ENCODE measurements at regions not wholly inside any gene's neighbourhood (a gene's known extent, or its start where the extent isn't known, plus 50 kb on each side); places are given as distances from the start of the nearest gene placed in this dataset.

DNA sequence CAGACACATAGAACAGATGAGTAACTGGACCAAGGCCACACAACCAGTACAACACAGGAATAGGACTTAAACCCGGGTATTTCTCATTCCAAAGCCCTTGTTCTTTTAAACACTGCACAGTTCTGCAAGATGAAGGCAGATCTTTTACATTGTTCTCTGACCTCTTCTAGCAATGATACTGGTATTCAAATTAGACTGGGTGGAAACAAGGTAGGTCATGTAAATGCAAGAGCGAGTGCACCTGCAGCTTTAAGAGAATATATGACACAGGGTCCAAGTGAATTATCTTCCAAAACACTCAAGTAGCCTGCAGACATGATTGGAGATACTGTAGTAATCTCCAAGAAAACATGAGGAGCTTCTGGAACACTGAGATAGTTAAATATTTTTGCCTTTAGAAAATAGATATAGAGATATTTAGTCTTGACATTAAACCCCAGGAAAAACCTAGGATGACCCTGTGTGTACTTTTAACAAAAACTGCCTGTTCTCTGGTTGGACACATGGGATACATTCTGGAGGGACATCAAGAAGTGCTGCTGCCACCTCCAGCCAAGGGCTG lies 130.6 kb upstream of the EPB41L4A start (continued):
- TF ChIP-seq, protein P1, sequence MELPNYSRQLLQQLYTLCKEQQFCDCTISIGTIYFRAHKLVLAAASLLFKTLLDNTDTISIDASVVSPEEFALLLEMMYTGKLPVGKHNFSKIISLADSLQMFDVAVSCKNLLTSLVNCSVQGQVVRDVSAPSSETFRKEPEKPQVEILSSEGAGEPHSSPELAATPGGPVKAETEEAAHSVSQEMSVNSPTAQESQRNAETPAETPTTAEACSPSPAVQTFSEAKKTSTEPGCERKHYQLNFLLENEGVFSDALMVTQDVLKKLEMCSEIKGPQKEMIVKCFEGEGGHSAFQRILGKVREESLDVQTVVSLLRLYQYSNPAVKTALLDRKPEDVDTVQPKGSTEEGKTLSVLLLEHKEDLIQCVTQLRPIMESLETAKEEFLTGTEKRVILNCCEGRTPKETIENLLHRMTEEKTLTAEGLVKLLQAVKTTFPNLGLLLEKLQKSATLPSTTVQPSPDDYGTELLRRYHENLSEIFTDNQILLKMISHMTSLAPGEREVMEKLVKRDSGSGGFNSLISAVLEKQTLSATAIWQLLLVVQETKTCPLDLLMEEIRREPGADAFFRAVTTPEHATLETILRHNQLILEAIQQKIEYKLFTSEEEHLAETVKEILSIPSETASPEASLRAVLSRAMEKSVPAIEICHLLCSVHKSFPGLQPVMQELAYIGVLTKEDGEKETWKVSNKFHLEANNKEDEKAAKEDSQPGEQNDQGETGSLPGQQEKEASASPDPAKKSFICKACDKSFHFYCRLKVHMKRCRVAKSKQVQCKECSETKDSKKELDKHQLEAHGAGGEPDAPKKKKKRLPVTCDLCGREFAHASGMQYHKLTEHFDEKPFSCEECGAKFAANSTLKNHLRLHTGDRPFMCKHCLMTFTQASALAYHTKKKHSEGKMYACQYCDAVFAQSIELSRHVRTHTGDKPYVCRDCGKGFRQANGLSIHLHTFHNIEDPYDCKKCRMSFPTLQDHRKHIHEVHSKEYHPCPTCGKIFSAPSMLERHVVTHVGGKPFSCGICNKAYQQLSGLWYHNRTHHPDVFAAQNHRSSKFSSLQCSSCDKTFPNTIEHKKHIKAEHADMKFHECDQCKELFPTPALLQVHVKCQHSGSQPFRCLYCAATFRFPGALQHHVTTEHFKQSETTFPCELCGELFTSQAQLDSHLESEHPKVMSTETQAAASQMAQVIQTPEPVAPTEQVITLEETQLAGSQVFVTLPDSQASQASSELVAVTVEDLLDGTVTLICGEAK (IDR thresholded peaks at IDR 0.05), result no peak
- TF ChIP-seq, protein P1 (CRISPR knock-in tag; IDR thresholded peaks at IDR 0.05), result no peak
- TF ChIP-seq ZFP1 (CRISPR knock-in tag; IDR thresholded peaks at IDR 0.05), result no peak
- no peak for TF ChIP-seq PTTG1 (tag; IDR thresholded peaks at IDR 0.05; ENCODE audit: low read depth)
- no peak for TF ChIP-seq U2AF2 (optimal IDR thresholded peaks at IDR 0.05; ENCODE audit: low read depth, low read length)
- TF ChIP-seq HDAC2 (IDR thresholded peaks at IDR 0.05), result no peak
- TF ChIP-seq ADNP (tag; IDR thresholded peaks at IDR 0.05), result no peak
- TF ChIP-seq PRMT5 (CRISPR knock-in tag; IDR thresholded peaks at IDR 0.05), result no peak
- TF ChIP-seq, protein P2, sequence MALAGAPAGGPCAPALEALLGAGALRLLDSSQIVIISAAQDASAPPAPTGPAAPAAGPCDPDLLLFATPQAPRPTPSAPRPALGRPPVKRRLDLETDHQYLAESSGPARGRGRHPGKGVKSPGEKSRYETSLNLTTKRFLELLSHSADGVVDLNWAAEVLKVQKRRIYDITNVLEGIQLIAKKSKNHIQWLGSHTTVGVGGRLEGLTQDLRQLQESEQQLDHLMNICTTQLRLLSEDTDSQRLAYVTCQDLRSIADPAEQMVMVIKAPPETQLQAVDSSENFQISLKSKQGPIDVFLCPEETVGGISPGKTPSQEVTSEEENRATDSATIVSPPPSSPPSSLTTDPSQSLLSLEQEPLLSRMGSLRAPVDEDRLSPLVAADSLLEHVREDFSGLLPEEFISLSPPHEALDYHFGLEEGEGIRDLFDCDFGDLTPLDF (CRISPR knock-in tag; IDR thresholded peaks at IDR 0.05), result no peak
- TF ChIP-seq, protein P3, sequence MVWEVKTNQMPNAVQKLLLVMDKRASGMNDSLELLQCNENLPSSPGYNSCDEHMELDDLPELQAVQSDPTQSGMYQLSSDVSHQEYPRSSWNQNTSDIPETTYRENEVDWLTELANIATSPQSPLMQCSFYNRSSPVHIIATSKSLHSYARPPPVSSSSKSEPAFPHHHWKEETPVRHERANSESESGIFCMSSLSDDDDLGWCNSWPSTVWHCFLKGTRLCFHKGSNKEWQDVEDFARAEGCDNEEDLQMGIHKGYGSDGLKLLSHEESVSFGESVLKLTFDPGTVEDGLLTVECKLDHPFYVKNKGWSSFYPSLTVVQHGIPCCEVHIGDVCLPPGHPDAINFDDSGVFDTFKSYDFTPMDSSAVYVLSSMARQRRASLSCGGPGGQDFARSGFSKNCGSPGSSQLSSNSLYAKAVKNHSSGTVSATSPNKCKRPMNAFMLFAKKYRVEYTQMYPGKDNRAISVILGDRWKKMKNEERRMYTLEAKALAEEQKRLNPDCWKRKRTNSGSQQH (CRISPR knock-in tag; IDR thresholded peaks at IDR 0.05), result no peak
- TF ChIP-seq, protein P4, sequence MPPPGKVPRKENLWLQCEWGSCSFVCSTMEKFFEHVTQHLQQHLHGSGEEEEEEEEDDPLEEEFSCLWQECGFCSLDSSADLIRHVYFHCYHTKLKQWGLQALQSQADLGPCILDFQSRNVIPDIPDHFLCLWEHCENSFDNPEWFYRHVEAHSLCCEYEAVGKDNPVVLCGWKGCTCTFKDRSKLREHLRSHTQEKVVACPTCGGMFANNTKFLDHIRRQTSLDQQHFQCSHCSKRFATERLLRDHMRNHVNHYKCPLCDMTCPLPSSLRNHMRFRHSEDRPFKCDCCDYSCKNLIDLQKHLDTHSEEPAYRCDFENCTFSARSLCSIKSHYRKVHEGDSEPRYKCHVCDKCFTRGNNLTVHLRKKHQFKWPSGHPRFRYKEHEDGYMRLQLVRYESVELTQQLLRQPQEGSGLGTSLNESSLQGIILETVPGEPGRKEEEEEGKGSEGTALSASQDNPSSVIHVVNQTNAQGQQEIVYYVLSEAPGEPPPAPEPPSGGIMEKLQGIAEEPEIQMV (tag; conservative IDR thresholded peaks at IDR 0.05; ENCODE audit: low read depth), result no peak
- TF ChIP-seq ZFP36 (IDR thresholded peaks at IDR 0.05; ENCODE audit: low read depth, low read length, partially characterized antibody), result no peak
- TF ChIP-seq POLR2H (tag; IDR thresholded peaks at IDR 0.05; ENCODE audit: low read depth), result no peak
- TF ChIP-seq SMAD4 (CRISPR knock-in tag; conservative IDR thresholded peaks at IDR 0.05), result peak; percentile 97
- TF ChIP-seq HEY1 (CRISPR knock-in tag; IDR thresholded peaks at IDR 0.05; ENCODE audit: borderline replicate concordance), result no peak
- TF ChIP-seq CC2D1A (IDR thresholded peaks at IDR 0.05), result peak; percentile 67; the same call in 1 of the 2 replicates
